Erythroblast (primary cell): ENCODE measurements at regions not wholly inside any gene's neighbourhood (a gene's known extent, or its start where the extent isn't known, plus 50 kb on each side); places are given as distances from the start of the nearest gene placed in this dataset.

Source experiments
- GATA1 ChIP-seq: IDR thresholded peaks from 2 replicates; pipeline ENCODE4 v1.6.1; 2011; ENCODE audit warnings: low read depth, mild to moderate bottlenecking, control low read depth, low read length, moderate library complexity
- POLR2A ChIP-seq: IDR thresholded peaks from 2 replicates; pipeline ENCODE4 v1.6.1; 2011; ENCODE audit warnings: mild to moderate bottlenecking, low read length

- TF ChIP-seq POLR2A (no peak), GATA1 (no peak)
Observed at GRCh38 chr5:121239951-121240350, 611.7 kb upstream of the FTMT start.
